ENCODE measurements at regions not wholly inside any gene's neighbourhood (a gene's known extent, or its start where the extent isn't known, plus 50 kb on each side); places are given as distances from the start of the nearest gene placed in this dataset.

- POLR2A ChIA-PET, result no interaction called here
- no peak for DNase-seq (ENCODE audit: extremely low spot score)
- TF ChIP-seq HDGF (IDR thresholded peaks at IDR 0.05; ENCODE audit: borderline replicate concordance) (no peak), PKNOX1 (IDR thresholded peaks at IDR 0.05) (no peak), TARDBP (IDR thresholded peaks at IDR 0.05) (no peak), ARNT (IDR thresholded peaks at IDR 0.05) (no peak), BHLHE40 (IDR thresholded peaks at IDR 0.05; ENCODE audit: borderline replicate concordance) (no peak), ZNF384 (IDR thresholded peaks at IDR 0.05) (no peak), NFRKB (IDR thresholded peaks at IDR 0.05) (no peak), SP1 (IDR thresholded peaks at IDR 0.05) (no peak), LEF1 (IDR thresholded peaks at IDR 0.05; ENCODE audit: borderline replicate concordance) (no peak), SUZ12 (IDR thresholded peaks at IDR 0.05) (no peak), FOXK2 (IDR thresholded peaks at IDR 0.05) (no peak)
- CTCF ChIA-PET, result no interaction called here
Measured at GRCh38 chr15:92322566-92323355, 70.9 kb upstream of the ST8SIA2 start.

GRCh38 chr15:92323525-92323924 lies 70.2 kb upstream of the ST8SIA2 start:
- POLR2A ChIA-PET, result no interaction called here
- no peak for TF ChIP-seq ZNF384 (IDR thresholded peaks at IDR 0.05)
- no peak for TF ChIP-seq BHLHE40 (IDR thresholded peaks at IDR 0.05; ENCODE audit: borderline replicate concordance)
- no peak for TF ChIP-seq SUZ12 (IDR thresholded peaks at IDR 0.05)
- no peak for TF ChIP-seq ELF4 (IDR thresholded peaks at IDR 0.05)
- TF ChIP-seq NFRKB (IDR thresholded peaks at IDR 0.05), result no peak
- TF ChIP-seq LEF1 (IDR thresholded peaks at IDR 0.05; ENCODE audit: borderline replicate concordance), result no peak
- no peak for TF ChIP-seq FOXA1 (IDR thresholded peaks at IDR 0.05)
- no peak for TF ChIP-seq CTBP1 (IDR thresholded peaks at IDR 0.05; ENCODE audit: borderline replicate concordance)
- TF ChIP-seq SP1 (IDR thresholded peaks at IDR 0.05), result no peak
- no peak for TF ChIP-seq L3MBTL2 (conservative IDR thresholded peaks at IDR 0.05)
- no peak for TF ChIP-seq PKNOX1 (IDR thresholded peaks at IDR 0.05)
- no peak for TF ChIP-seq HDGF (IDR thresholded peaks at IDR 0.05; ENCODE audit: borderline replicate concordance)
- no peak for TF ChIP-seq FOXK2 (IDR thresholded peaks at IDR 0.05)
- TF ChIP-seq TARDBP (IDR thresholded peaks at IDR 0.05), result no peak
- no peak for TF ChIP-seq FOXM1 (IDR thresholded peaks at IDR 0.05; ENCODE audit: borderline replicate concordance)
- no peak for DNase-seq (ENCODE audit: extremely low spot score)
- CTCF ChIA-PET, result no interaction called here

GRCh38 chr15:92324101-92324963 lies 69.3 kb upstream of the ST8SIA2 start:
- ChIA-PET POLR2A (no interaction called here), CTCF (interaction anchor here (0.7 kb wide), 1 partner anchor 39 kb away, joined by 3 read pairs; no protein-coding TSS in a partner anchor)
- no peak for DNase-seq (ENCODE audit: extremely low spot score)
- TF ChIP-seq SUZ12 (IDR thresholded peaks at IDR 0.05) (no peak), SP1 (IDR thresholded peaks at IDR 0.05) (no peak), HDGF (IDR thresholded peaks at IDR 0.05; ENCODE audit: borderline replicate concordance) (no peak)

- no peak for TF ChIP-seq FOXA1 (IDR thresholded peaks at IDR 0.05)
- no peak for TF ChIP-seq FOXK2 (IDR thresholded peaks at IDR 0.05)
- TF ChIP-seq BHLHE40 (IDR thresholded peaks at IDR 0.05; ENCODE audit: borderline replicate concordance), result no peak
- TF ChIP-seq HDGF (IDR thresholded peaks at IDR 0.05; ENCODE audit: borderline replicate concordance), result no peak
- no peak for TF ChIP-seq ELF4 (IDR thresholded peaks at IDR 0.05)
- ChIA-PET CTCF (no interaction called here), POLR2A (no interaction called here)
- DNase-seq (ENCODE audit: extremely low spot score), result no peak
Measured at GRCh38 chr15:92326236-92326635, 67.4 kb upstream of the ST8SIA2 start.

- TF ChIP-seq FOXK2 (IDR thresholded peaks at IDR 0.05) (no peak), FOXA1 (IDR thresholded peaks at IDR 0.05) (no peak), BHLHE40 (IDR thresholded peaks at IDR 0.05; ENCODE audit: borderline replicate concordance) (no peak), CTBP1 (IDR thresholded peaks at IDR 0.05; ENCODE audit: borderline replicate concordance) (no peak), L3MBTL2 (conservative IDR thresholded peaks at IDR 0.05) (no peak), NFRKB (IDR thresholded peaks at IDR 0.05) (no peak), SUZ12 (IDR thresholded peaks at IDR 0.05) (no peak), ELF4 (IDR thresholded peaks at IDR 0.05) (no peak), SP1 (IDR thresholded peaks at IDR 0.05) (no peak), ARNT (IDR thresholded peaks at IDR 0.05) (no peak)
- DNase-seq (ENCODE audit: extremely low spot score), result no peak
- POLR2A ChIA-PET, result no interaction called here
- CTCF ChIA-PET, result no interaction called here
Measured at GRCh38 chr15:92327033-92327432, 66.6 kb upstream of the ST8SIA2 start.

GRCh38 chr15:92328207-92328606 lies 65.5 kb upstream of the ST8SIA2 start:
- ChIA-PET CTCF (no interaction called here), POLR2A (no interaction called here)
- DNase-seq (ENCODE audit: extremely low spot score), result no peak
- TF ChIP-seq TARDBP (IDR thresholded peaks at IDR 0.05) (no peak), SP1 (IDR thresholded peaks at IDR 0.05) (no peak), PKNOX1 (IDR thresholded peaks at IDR 0.05) (no peak), ELF4 (IDR thresholded peaks at IDR 0.05) (no peak), SUZ12 (IDR thresholded peaks at IDR 0.05) (no peak), NFRKB (IDR thresholded peaks at IDR 0.05) (no peak)

Data from HEK293T (cell line).